IPS DF 6.9 (cell line): ENCODE measurements at regions not wholly inside any gene's neighbourhood (a gene's known extent, or its start where the extent isn't known, plus 50 kb on each side); places are given as distances from the start of the nearest gene placed in this dataset.

Source experiments
- DNase-seq: peaks from one replicate; pipeline ENCODE4 v3.0.0-alpha.2; 2013; ENCODE audit warnings: low read depth, low spot score
- H3K27ac ChIP-seq: one replicate; pipeline ENCODE4 v1.5.1; 2013; ENCODE audit warnings: low read length, control low read depth
- H3K27me3 ChIP-seq: 2 replicates; pipeline ENCODE4 v1.6.1; 2013; ENCODE audit warnings: mild to moderate bottlenecking, low read length; ENCODE audit not compliant: control insufficient read depth, insufficient read depth
- H3K36me3 ChIP-seq: 2 replicates; pipeline ENCODE4 v1.6.1; 2013; ENCODE audit warnings: low read length; ENCODE audit not compliant: control insufficient read depth, insufficient read depth
- H3K4me1 ChIP-seq: 2 replicates; pipeline ENCODE4 v1.6.1; 2013; ENCODE audit warnings: low read length; ENCODE audit not compliant: control insufficient read depth, insufficient read depth
- H3K4me3 ChIP-seq: 2 replicates; pipeline ENCODE4 v1.5.1; 2013; ENCODE audit warnings: mild to moderate bottlenecking, low read length
- H3K9me3 ChIP-seq: 2 replicates; pipeline ENCODE4 v1.6.1; 2013; ENCODE audit warnings: low read length, inconsistent platforms; ENCODE audit not compliant: control insufficient read depth, insufficient read depth
- WGBS: extraction: QIAGEN DNeasy Blood & Tissue Kit; methylation state at CpG from one replicate; pipeline ENCODE4 v1.1.7; 2013; ENCODE audit warnings: mixed read lengths, missing lambda C conversion rate; ENCODE audit not compliant: insufficient read length, insufficient coverage; 5-methylcytosine and 5-hydroxymethylcytosine counted together

GRCh38 chr2:16404551-16405300 is 260.9 kb downstream of the CYRIA start:
- Histone ChIP-seq H3K4me3 (no peak overlapping the region), H3K9me3 (no peaks in the 10 kb centered on the region), H3K27ac (no peak overlapping the region), H3K36me3 (no peaks in the 10 kb centered on the region), H3K4me1 (no peaks in the 10 kb centered on the region), H3K27me3 (no peaks in the 10 kb centered on the region)
- no peak for DNase-seq
- no CpG with 5 or more reads among the region's 5 CpGs for WGBS

GRCh38 chr2:16404146-16404545 is 261.5 kb downstream of the CYRIA start:
- no peak for DNase-seq
- WGBS: no CpG with 5 or more reads among the region's 3 CpGs
- no peaks in the 10 kb centered on the region for H3K4me1 ChIP-seq
- H3K4me3 ChIP-seq: no peak overlapping the region
- no peaks in the 10 kb centered on the region for H3K36me3 ChIP-seq
- H3K27ac ChIP-seq: no peak overlapping the region
- no peaks in the 10 kb centered on the region for H3K27me3 ChIP-seq
- no peaks in the 10 kb centered on the region for H3K9me3 ChIP-seq

DNA sequence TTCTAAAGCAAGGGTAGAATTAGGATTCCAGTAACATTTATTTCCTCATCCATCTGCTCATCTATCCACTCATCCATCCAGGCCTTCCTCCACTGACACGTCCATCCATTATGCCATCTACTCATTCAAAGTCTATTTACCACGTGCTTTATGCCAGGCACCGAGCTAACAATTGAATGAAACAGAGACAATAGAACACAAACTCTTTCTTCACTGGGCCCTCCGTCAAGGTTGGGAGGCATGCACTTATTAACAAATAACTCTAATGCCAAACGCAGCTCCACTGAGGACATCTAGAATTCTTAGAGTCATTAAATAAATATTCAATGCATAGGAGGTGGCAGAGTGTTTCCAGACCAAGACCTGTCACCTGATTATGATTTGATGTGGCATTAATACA is 262.7 kb downstream of the CYRIA start:
- no peak overlapping the region for H3K4me3 ChIP-seq
- no peaks in the 10 kb centered on the region for H3K4me1 ChIP-seq
- H3K9me3 ChIP-seq: no peaks in the 10 kb centered on the region
- no CpG with 5 or more reads among the region's 5 CpGs for WGBS
- no peak overlapping the region for H3K27ac ChIP-seq
- no peaks in the 10 kb centered on the region for H3K27me3 ChIP-seq
- H3K36me3 ChIP-seq: no peaks in the 10 kb centered on the region
- no peak for DNase-seq

GRCh38 chr2:16401761-16402300 is 263.8 kb downstream of the CYRIA start:
- WGBS: no CpG with 5 or more reads among the region's 7 CpGs
- Histone ChIP-seq H3K9me3 (no peaks in the 10 kb centered on the region), H3K27me3 (no peaks in the 10 kb centered on the region), H3K4me1 (no peaks in the 10 kb centered on the region), H3K27ac (no peak overlapping the region), H3K4me3 (no peak overlapping the region), H3K36me3 (no peaks in the 10 kb centered on the region)
- no peak for DNase-seq

GRCh38 chr2:16400127-16400623 is 265.5 kb downstream of the CYRIA start:
- Histone ChIP-seq H3K27me3 (no peaks in the 10 kb centered on the region), H3K9me3 (no peaks in the 10 kb centered on the region), H3K4me3 (no peak overlapping the region), H3K36me3 (no peaks in the 10 kb centered on the region), H3K4me1 (no peaks in the 10 kb centered on the region), H3K27ac (no peak overlapping the region)
- no CpG with 5 or more reads among the region's 7 CpGs for WGBS
- DNase-seq: no peak

GRCh38 chr2:16398486-16399043 is 267.1 kb downstream of the CYRIA start:
- H3K27ac ChIP-seq: no peak overlapping the region
- no peak overlapping the region for H3K4me3 ChIP-seq
- H3K27me3 ChIP-seq: no peaks in the 10 kb centered on the region
- WGBS: no CpG with 5 or more reads among the region's 2 CpGs
- DNase-seq: no peak
- no peaks in the 10 kb centered on the region for H3K9me3 ChIP-seq
- no peaks in the 10 kb centered on the region for H3K4me1 ChIP-seq
- H3K36me3 ChIP-seq: no peaks in the 10 kb centered on the region

GRCh38 chr2:16397681-16398475 is 267.8 kb downstream of the CYRIA start:
- Histone ChIP-seq H3K4me1 (no peaks in the 10 kb centered on the region), H3K9me3 (no peaks in the 10 kb centered on the region), H3K36me3 (no peaks in the 10 kb centered on the region), H3K27ac (no peak overlapping the region), H3K27me3 (no peaks in the 10 kb centered on the region), H3K4me3 (no peak overlapping the region)
- no CpG with 5 or more reads among the region's 6 CpGs for WGBS
- no peak for DNase-seq

DNA sequence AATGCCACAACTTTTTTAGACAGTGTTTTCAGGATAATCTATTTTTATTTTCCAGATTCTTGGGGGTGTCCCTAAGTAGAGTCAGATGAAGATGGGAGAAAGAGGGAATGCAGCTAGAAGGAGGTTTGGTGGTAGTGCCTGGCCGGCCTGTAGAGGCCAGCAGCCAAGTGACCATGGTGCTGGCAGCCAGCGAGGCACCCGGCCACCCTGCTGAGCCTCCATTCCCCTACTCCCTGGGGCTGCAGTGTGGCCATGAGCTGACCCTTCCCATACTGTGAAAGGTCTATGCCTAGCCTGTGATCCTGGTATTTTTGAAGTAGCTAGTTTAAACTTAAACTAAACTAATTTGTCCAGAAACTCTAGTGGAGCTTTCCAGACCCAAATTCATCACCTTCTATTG is 268.6 kb downstream of the CYRIA start:
- no peak for DNase-seq
- no peak overlapping the region for H3K4me3 ChIP-seq
- no peaks in the 10 kb centered on the region for H3K9me3 ChIP-seq
- no peaks in the 10 kb centered on the region for H3K4me1 ChIP-seq
- H3K27me3 ChIP-seq: no peaks in the 10 kb centered on the region
- no CpG with 5 or more reads among the region's 3 CpGs for WGBS
- no peak overlapping the region for H3K27ac ChIP-seq
- H3K36me3 ChIP-seq: no peaks in the 10 kb centered on the region

DNA sequence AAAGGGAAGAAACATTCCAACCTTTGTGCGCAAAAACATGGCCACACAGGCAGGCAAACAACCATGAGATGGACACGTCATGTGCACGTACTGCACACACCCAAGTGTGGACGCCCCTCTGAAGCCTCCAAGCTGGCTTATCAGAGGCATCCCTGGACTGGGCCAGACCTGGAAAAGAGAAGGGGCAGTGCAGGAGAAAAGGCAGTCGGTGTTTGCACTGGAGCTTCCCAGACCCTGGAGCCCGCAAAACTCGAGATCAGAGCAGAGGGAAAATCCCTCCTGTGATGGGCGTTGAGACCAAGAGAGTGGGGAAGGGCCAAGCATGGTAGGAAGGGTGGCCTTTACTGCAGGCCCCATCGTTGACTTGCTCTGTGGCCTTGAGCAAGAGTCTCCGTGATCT is 269.5 kb downstream of the CYRIA start:
- no peak for DNase-seq
- no peaks in the 10 kb centered on the region for H3K4me1 ChIP-seq
- no peaks in the 10 kb centered on the region for H3K9me3 ChIP-seq
- WGBS: no CpG with 5 or more reads among the region's 10 CpGs
- no peak overlapping the region for H3K27ac ChIP-seq
- H3K4me3 ChIP-seq: no peak overlapping the region; the same call in 1 of the 2 replicates
- H3K27me3 ChIP-seq: no peaks in the 10 kb centered on the region
- H3K36me3 ChIP-seq: no peaks in the 10 kb centered on the region

- Histone ChIP-seq H3K27ac (no peak overlapping the region), H3K27me3 (no peaks in the 10 kb centered on the region), H3K36me3 (no peaks in the 10 kb centered on the region), H3K4me1 (no peaks in the 10 kb centered on the region), H3K9me3 (no peaks in the 10 kb centered on the region), H3K4me3 (no peak overlapping the region)
- no peak for DNase-seq
- WGBS: no CpG with 5 or more reads among the region's 1 CpG
Measured at GRCh38 chr2:16395601-16396000, 270.0 kb downstream of the CYRIA start.
